Upper lobe of left lung (tissue), 6 donors: ENCODE measurements at regions not wholly inside any gene's neighbourhood (a gene's known extent, or its start where the extent isn't known, plus 50 kb on each side); places are given as distances from the start of the nearest gene placed in this dataset.

Experiments used
- ATAC-seq, 2 donors: fragments of 200-7000 bp; cut with Tn5 transposase; one replicate each; pipeline ENCODE4 v1.9.1; 2022; ENCODE audit warnings: mild to moderate bottlenecking in 2 of 2, moderate library complexity in 2 of 2; ENCODE audit not compliant: low FRiP score in 2 of 2
- DNase-seq, 2 donors: peaks; one replicate each; pipeline ENCODE4 v3.0.0-alpha.2; 2019 to 2020
- H3K27ac ChIP-seq, 4 donors: fragments of 200-600 bp; sonication (generic); one replicate each; pipeline ENCODE4 v1.5.1; 2016 to 2019
- H3K27me3 ChIP-seq, 4 donors: fragments of 200-600 bp; sonication (generic); one replicate each; pipeline ENCODE4 v1.5.1; 2017 to 2019
- H3K36me3 ChIP-seq, 4 donors: fragments of 200-600 bp; sonication (generic); one replicate each; pipeline ENCODE4 v1.5.1; 2016 to 2019
- H3K4me1 ChIP-seq, 4 donors: fragments of 200-600 bp; sonication (generic); one replicate each; pipeline ENCODE4 v1.5.1; 2018 to 2019
- H3K4me3 ChIP-seq, 4 donors: fragments of 200-600 bp; sonication (generic); one replicate each; pipeline ENCODE4 v1.5.1; 2017 to 2019; ENCODE audit warnings: mild to moderate bottlenecking in 2 of 4, moderate library complexity in 1 of 4
- H3K9me3 ChIP-seq, 4 donors: fragments of 200-600 bp; sonication (generic); one replicate each; pipeline ENCODE4 v1.5.1; 2018 to 2019
- EP300 ChIP-seq, 4 donors: sonication (generic); formaldehyde crosslinking; IDR thresholded peaks; one replicate each; pipeline ENCODE4 v1.5.1; 2017; ENCODE audit warnings: antibody characterized with exemption in 4 of 4, control low read depth in 2 of 4
- POLR2A ChIP-seq, 4 donors: fragments of 450-650 bp; IDR thresholded peaks; one replicate each; pipeline ENCODE4 v1.5.1; 2016 to 2017; ENCODE audit warnings: antibody characterized with exemption in 4 of 4, mild to moderate bottlenecking in 2 of 4
- POLR2AphosphoS5 ChIP-seq, 2 donors: sonication (generic); formaldehyde crosslinking; IDR thresholded peaks; one replicate each; pipeline ENCODE4 v1.5.1; 2017; ENCODE audit warnings: antibody characterized with exemption in 2 of 2
- WGBS, 2 donors: methylation state at CpG; one replicate each; pipeline ENCODE4 v1.1.5; 2017 to 2018; 5-methylcytosine and 5-hydroxymethylcytosine counted together
- TF ChIP-seq, protein P1 (sequence below), 6 experiments: fragments of 450-650 bp in 4 of 6; fragments of 200-600 bp in 2 of 6; sonication (generic) in 2 of 6; IDR thresholded peaks; one replicate each; pipeline ENCODE4 v1.5.1; 2016 to 2019; ENCODE audit warnings: antibody characterized with exemption in 6 of 6
- donor health status: DM: no; HTN: no; CAD: no; lungs with moderate emphysema.
- donor health status: DM: no; HTN: yes; CAD: no; lungs with severe emphysema.

DNA sequence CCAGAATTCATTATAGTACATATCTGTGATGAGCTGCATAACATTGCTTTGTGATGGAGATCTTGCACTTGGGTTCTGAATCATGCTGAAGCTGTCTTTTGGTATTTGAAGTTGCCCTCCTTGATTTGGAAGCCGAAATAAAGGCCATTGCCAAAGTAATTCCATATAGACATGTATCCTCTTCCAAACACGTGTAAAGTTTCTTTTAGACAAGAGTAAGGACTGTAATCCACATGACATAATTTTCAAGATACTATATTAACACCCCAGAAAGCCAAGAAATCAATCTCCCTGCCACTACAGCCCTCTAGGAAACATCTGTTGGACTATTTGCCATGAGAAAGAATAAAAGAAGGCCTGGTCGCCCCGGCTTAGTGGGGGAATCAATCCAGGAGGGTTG is 754.2 kb downstream of the FGF9 start:
- H3K36me3 ChIP-seq: no peaks in the 10 kb centered on the region
- H3K9me3 ChIP-seq: no peaks in the 10 kb centered on the region
- H3K4me3 ChIP-seq: no peak overlapping the region
- ATAC-seq (no peak), DNase-seq (no peak)
- H3K27ac ChIP-seq: no peak overlapping the region
- TF ChIP-seq POLR2A (IDR thresholded peaks at IDR 0.05) (no peak), EP300 (IDR thresholded peaks at IDR 0.05) (no peak), POLR2AphosphoS5 (IDR thresholded peaks at IDR 0.05) (no peak)
- TF ChIP-seq, protein P1, sequence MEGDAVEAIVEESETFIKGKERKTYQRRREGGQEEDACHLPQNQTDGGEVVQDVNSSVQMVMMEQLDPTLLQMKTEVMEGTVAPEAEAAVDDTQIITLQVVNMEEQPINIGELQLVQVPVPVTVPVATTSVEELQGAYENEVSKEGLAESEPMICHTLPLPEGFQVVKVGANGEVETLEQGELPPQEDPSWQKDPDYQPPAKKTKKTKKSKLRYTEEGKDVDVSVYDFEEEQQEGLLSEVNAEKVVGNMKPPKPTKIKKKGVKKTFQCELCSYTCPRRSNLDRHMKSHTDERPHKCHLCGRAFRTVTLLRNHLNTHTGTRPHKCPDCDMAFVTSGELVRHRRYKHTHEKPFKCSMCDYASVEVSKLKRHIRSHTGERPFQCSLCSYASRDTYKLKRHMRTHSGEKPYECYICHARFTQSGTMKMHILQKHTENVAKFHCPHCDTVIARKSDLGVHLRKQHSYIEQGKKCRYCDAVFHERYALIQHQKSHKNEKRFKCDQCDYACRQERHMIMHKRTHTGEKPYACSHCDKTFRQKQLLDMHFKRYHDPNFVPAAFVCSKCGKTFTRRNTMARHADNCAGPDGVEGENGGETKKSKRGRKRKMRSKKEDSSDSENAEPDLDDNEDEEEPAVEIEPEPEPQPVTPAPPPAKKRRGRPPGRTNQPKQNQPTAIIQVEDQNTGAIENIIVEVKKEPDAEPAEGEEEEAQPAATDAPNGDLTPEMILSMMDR (IDR thresholded peaks at IDR 0.05): no peak
- no peaks in the 10 kb centered on the region for H3K27me3 ChIP-seq
- peaks cover 0 to 3% (median 0%) of the 10 kb centered on the region in 4 donors for H3K4me1 ChIP-seq
- WGBS, 2 donors: 80 to 83% methylated on average over 4 of the region's 4 CpGs

DNA sequence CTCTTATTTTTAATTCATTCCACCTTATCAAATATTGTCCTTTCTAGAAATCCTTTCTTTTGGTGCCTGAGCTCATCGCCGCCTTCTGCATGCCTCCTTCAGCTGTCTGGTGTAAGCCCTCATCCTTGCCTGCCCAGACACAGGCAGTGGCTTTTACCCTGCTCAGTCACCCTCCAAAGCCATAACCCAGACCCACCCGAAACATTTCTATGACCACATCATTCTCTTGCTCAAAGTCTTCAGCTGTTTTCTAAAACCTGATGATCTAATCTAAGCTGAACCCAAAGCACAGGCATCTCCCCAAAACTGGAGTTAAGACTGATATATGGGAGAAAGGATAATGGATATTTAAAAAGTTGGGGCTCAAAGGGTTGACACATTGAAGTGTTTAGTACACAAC is 753.7 kb upstream of the SGCG start:
- 88 to 91% methylated on average over 3 of the region's 3 CpGs for WGBS, 2 donors

DNA sequence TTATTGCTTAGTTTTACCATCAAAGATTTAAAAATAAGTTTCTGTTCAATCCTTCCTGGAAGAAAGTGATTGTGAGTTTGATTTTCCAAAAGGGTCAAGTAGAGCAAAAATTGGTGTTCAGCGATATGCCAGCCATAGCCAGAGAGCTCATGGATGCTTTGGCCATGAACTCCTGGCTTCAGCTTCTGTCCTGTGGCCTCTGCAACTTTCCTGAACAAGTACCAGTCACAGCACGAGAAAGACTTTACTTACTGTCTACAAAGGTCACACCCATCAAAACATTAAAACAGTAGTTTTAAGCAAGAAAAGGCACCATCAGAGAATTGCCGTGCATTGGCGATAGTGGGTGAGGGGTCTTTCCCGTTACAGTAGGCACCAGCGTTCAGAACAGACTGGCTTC is 753.0 kb upstream of the SGCG start:
- no peak overlapping the region for H3K4me3 ChIP-seq
- ATAC-seq: peak in 1 of 2 donors; percentile 25
- no peaks in the 10 kb centered on the region for H3K27me3 ChIP-seq
- TF ChIP-seq POLR2A (IDR thresholded peaks at IDR 0.05) (no peak), POLR2AphosphoS5 (IDR thresholded peaks at IDR 0.05) (no peak), EP300 (IDR thresholded peaks at IDR 0.05) (no peak)
- TF ChIP-seq, protein P1 (IDR thresholded peaks at IDR 0.05): no peak
- H3K9me3 ChIP-seq: no peaks in the 10 kb centered on the region
- peaks cover 0 to 3% (median 0%) of the 10 kb centered on the region in 4 donors for H3K4me1 ChIP-seq
- no peak for DNase-seq
- no peaks in the 10 kb centered on the region for H3K36me3 ChIP-seq
- no peak overlapping the region for H3K27ac ChIP-seq
- WGBS, 2 donors: 77% methylated on average over 6 of the region's 6 CpGs

More for the DNA sequence above, 753.7 kb upstream of the SGCG start:
- Histone ChIP-seq H3K9me3 (no peaks in the 10 kb centered on the region), H3K36me3 (no peaks in the 10 kb centered on the region), H3K4me1 (peaks cover 0 to 3% (median 0%) of the 10 kb centered on the region in 4 donors), H3K4me3 (no peak overlapping the region), H3K27ac (no peak overlapping the region), H3K27me3 (no peaks in the 10 kb centered on the region)
- no peak for TF ChIP-seq EP300 (IDR thresholded peaks at IDR 0.05)
- ATAC-seq (peak in 1 of 2 donors; percentile 74), DNase-seq (no peak)

DNA sequence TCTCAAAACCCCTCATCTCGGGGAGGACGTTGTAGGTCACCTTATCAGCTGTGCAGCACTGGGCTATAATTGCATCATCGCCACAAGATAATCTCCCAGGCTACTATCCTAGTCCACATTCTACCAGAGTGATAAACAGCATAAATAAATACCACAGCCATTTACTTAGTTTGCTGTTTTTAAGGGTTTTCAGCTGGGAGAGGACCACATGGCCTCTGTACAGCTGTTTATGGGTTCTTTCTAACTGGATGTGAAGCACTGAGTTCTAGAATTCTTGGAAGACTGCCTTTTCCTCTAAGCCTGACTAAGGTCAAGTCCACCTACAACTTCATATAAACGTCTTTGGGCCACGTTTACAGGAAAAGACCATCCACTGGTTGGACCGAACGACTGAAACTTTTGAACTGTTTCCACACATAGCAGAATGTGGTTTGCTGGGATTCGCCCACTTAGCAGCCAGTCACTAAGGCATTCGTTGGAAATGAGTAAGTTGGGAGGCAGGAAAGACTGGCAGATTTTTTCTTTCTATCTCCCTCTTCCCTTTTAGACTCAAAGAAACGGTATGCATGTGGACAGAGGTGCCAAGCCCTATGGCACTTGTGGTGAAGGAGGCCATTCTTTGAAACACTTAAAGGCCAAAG is 752.5 kb upstream of the SGCG start:
- no peaks in the 10 kb centered on the region for H3K9me3 ChIP-seq
- peak in 1 of 2 donors; percentile 23 for DNase-seq
- WGBS, 2 donors: 51 to 55% methylated on average over 10 of the region's 10 CpGs

DNA sequence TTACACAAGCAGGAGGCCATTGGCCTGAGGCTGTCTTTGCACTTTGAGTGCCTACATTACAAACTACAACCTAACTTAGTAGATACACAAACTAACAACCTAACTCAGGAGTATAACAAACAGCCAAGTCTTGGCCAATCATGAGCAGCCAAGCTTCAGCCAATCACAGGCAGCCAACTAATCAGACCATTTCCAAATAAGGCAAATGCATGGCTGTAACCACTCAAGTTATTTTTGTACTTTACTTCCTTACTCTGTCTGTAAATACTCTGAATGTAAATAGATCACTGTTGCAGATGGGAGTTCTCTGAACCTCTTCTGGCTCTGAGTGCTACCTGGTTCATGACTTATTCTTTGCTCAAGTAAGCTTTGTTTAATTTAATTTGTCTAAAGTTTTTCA is 748.1 kb upstream of the SGCG start:
- Histone ChIP-seq H3K4me1 (peaks cover 0 to 3% (median 0%) of the 10 kb centered on the region in 4 donors), H3K27ac (no peak overlapping the region), H3K27me3 (no peaks in the 10 kb centered on the region), H3K4me3 (no peak overlapping the region), H3K9me3 (no peaks in the 10 kb centered on the region), H3K36me3 (no peaks in the 10 kb centered on the region)
- TF ChIP-seq POLR2AphosphoS5 (IDR thresholded peaks at IDR 0.05) (no peak), EP300 (IDR thresholded peaks at IDR 0.05) (no peak), POLR2A (IDR thresholded peaks at IDR 0.05) (no peak)
- TF ChIP-seq, protein P1 (IDR thresholded peaks at IDR 0.05): no peak
- ATAC-seq (no peak), DNase-seq (no peak)

More for the DNA sequence above, 752.5 kb upstream of the SGCG start:
- Histone ChIP-seq H3K27ac (peak overlapping the region in 1 of 4 donors; percentile 32), H3K4me3 (no peak overlapping the region), H3K36me3 (no peaks in the 10 kb centered on the region), H3K27me3 (no peaks in the 10 kb centered on the region), H3K4me1 (peaks cover 0 to 3% (median 0%) of the 10 kb centered on the region in 4 donors)
- ATAC-seq: peak; percentile 61 to 80
- TF ChIP-seq EP300 (IDR thresholded peaks at IDR 0.05): no peak
- no peak for TF ChIP-seq POLR2AphosphoS5 (IDR thresholded peaks at IDR 0.05)
- TF ChIP-seq POLR2A (IDR thresholded peaks at IDR 0.05): no peak
- TF ChIP-seq, protein P1 (IDR thresholded peaks at IDR 0.05): no peak
